K562 (cell line): ENCODE measurements at regions not wholly inside any gene's neighbourhood (a gene's known extent, or its start where the extent isn't known, plus 50 kb on each side); places are given as distances from the start of the nearest gene placed in this dataset.

Experiments
- ARHGAP35 ChIP-seq: fragments of 450-650 bp; IDR thresholded peaks from 2 replicates; pipeline ENCODE4 v1.6.1; 2018; ENCODE audit not compliant: partially characterized antibody
- ARID3A ChIP-seq: IDR thresholded peaks from 2 replicates; pipeline ENCODE4 v1.6.1; 2012; ENCODE audit warnings: low read depth, low read length, improper control_type of control experiment, borderline replicate concordance
- C11orf30 ChIP-seq: fragments of 450-650 bp; IDR thresholded peaks from 2 replicates; pipeline ENCODE4 v1.6.1; 2016; ENCODE audit warnings: low read depth, mild to moderate bottlenecking
- CBX1 ChIP-seq: sonication (generic); IDR thresholded peaks from 2 replicates; pipeline ENCODE4 v1.6.1; 2016; ENCODE audit warnings: antibody characterized with exemption, low read depth, mild to moderate bottlenecking
- DMBX1 ChIP-seq: fragments of 250-450 bp; sonication (Bioruptor Pico); IDR thresholded peaks from 2 replicates; pipeline ENCODE4 v1.8.0; 2022; ENCODE audit warnings: inconsistent platforms, mild to moderate bottlenecking, moderate library complexity, borderline replicate concordance
- JUND ChIP-seq, 2 experiments: IDR thresholded peaks; 2 replicates in 1 of 2; 3 replicates in 1 of 2; pipeline ENCODE4 v1.6.1; 2011; ENCODE audit warnings: borderline replicate concordance in 2 of 2, low read depth in 2 of 2, low read length in 2 of 2, improper control_type of control experiment in 1 of 2, missing biosample characterization in 1 of 2, missing genetic modification characterization in 1 of 2, missing genetic modification reagents in 1 of 2
- MBD2 ChIP-seq: sonication (generic); IDR thresholded peaks from 2 replicates; pipeline ENCODE4 v1.6.1; 2016; ENCODE audit warnings: low read depth, borderline replicate concordance
- MCM2 ChIP-seq: fragments of 450-650 bp; IDR thresholded peaks from 2 replicates; pipeline ENCODE4 v1.6.1; 2017; ENCODE audit warnings: low read depth, mild to moderate bottlenecking
- MEF2A ChIP-seq: IDR thresholded peaks from 2 replicates; pipeline ENCODE4 v1.6.1; 2011; ENCODE audit warnings: low read depth, mild to moderate bottlenecking, low read length, moderate library complexity; ENCODE audit not compliant: control insufficient read depth
- MEF2D ChIP-seq: conservative IDR thresholded peaks from 2 replicates; pipeline ENCODE4 v1.6.1; 2016; ENCODE audit warnings: low read depth, missing genetic modification characterization, missing compliant biosample characterization
- MEIS2 ChIP-seq: fragments of 450-650 bp; IDR thresholded peaks from 2 replicates; pipeline ENCODE4 v1.6.1; 2014; ENCODE audit warnings: mild to moderate bottlenecking; ENCODE audit not compliant: partially characterized antibody
- MTA3 ChIP-seq: fragments of 450-650 bp; formaldehyde crosslinking; IDR thresholded peaks from 2 replicates; pipeline ENCODE4 v1.6.1; 2017; ENCODE audit warnings: mild to moderate bottlenecking, borderline replicate concordance
- PHB ChIP-seq: fragments of 250-450 bp; sonication (Bioruptor Pico); IDR thresholded peaks from 2 replicates; pipeline ENCODE4 v1.5.0; 2021
- POLR2H ChIP-seq: IDR thresholded peaks from 2 replicates; pipeline ENCODE4 v1.6.1; 2016; ENCODE audit warnings: missing genetic modification characterization, low read depth, mild to moderate bottlenecking, control low read depth, missing compliant biosample characterization, moderate library complexity
- RNF2 ChIP-seq: sonication (generic); IDR thresholded peaks from 2 replicates; pipeline ENCODE4 v1.6.1; 2016
- SMARCA4 ChIP-seq: fragments of 450-650 bp; IDR thresholded peaks from 2 replicates; pipeline ENCODE4 v1.6.1; 2016
- SP1 ChIP-seq: sonication (generic); formaldehyde crosslinking; IDR thresholded peaks from 2 replicates; pipeline ENCODE4 v1.8.1; 2022; ENCODE audit warnings: mild to moderate bottlenecking, missing genetic modification reagents
- SREBF1 ChIP-seq: fragments of 150-350 bp; IDR thresholded peaks from 2 replicates; pipeline ENCODE4 v1.6.1; 2014; ENCODE audit warnings: antibody characterized with exemption, low read depth, low read length, borderline replicate concordance
- TEAD4 ChIP-seq, 2 experiments: sonication (generic) in 1 of 2; formaldehyde crosslinking in 1 of 2; IDR thresholded peaks; 2 replicates each; pipeline versions ENCODE4 v1.6.1 to v1.8.0; 2012 to 2022; ENCODE audit warnings: borderline replicate concordance in 1 of 2, inconsistent platforms in 1 of 2, low read length in 1 of 2, mild to moderate bottlenecking in 1 of 2, missing genetic modification reagents in 1 of 2
- TFAM ChIP-seq: fragments of 250-450 bp; sonication (Bioruptor Pico); conservative IDR thresholded peaks from 2 replicates; pipeline ENCODE4 v1.5.0; 2021; ENCODE audit warnings: mild to moderate bottlenecking, moderate library complexity
- THRAP3 ChIP-seq: fragments of 450-650 bp; IDR thresholded peaks from 2 replicates; pipeline ENCODE4 v1.6.1; 2016; ENCODE audit warnings: mild to moderate bottlenecking, inconsistent platforms, borderline replicate concordance
- YY1 ChIP-seq, 3 experiments: IDR thresholded peaks; 2 replicates each; pipeline ENCODE4 v1.6.1; 2011; ENCODE audit warnings: low read length in 2 of 3, mild to moderate bottlenecking in 2 of 3, moderate library complexity in 2 of 3, borderline replicate concordance in 1 of 3, control low read depth in 1 of 3, low read depth in 1 of 3; ENCODE audit not compliant: insufficient read depth in 3 of 3, insufficient replicate concordance in 2 of 3, control insufficient read depth in 1 of 3, insufficient read length in 1 of 3; ENCODE audit errors: extremely low read depth in 1 of 3
- ZFP91 ChIP-seq: sonication (generic); formaldehyde crosslinking; IDR thresholded peaks from 2 replicates; pipeline ENCODE4 v1.8.0; 2022; ENCODE audit warnings: mild to moderate bottlenecking, missing genetic modification reagents
- ZNF589 ChIP-seq: fragments of 200-800 bp; sonication (Bioruptor generic); IDR thresholded peaks from 2 replicates; pipeline ENCODE4 v1.6.1; 2016; ENCODE audit warnings: low read depth, missing genetic modification characterization, missing compliant biosample characterization
- ZNF785 ChIP-seq: fragments of 250-450 bp; sonication (Bioruptor Pico); IDR thresholded peaks from 2 replicates; pipeline ENCODE4 v1.4.0; 2020; ENCODE audit warnings: mild to moderate bottlenecking

GRCh38 chr1:201703621-201704438 lies 125.1 kb upstream of the IPO9 start (continued):
- TF ChIP-seq ZFP91 (CRISPR knock-in tag) (no peak), MEF2D (tag) (0 out of 2 replicates have a peak, but pooled peaks have one; percentile 19), POLR2H (tag) (no peak), MBD2 (no peak), C11orf30 (no peak), JUND (IDR thresholded peaks at IDR 0.05; ENCODE audit: borderline replicate concordance, low read depth, low read length) (peak; percentile 62), JUND (tag; IDR thresholded peaks at IDR 0.05; ENCODE audit: borderline replicate concordance, low read depth, low read length) (peak; percentile 18; the same call in 1 of the 3 replicates), YY1 (IDR thresholded peaks at IDR 0.05; ENCODE audit: borderline replicate concordance in 1 of 3, control insufficient read depth in 1 of 3, extremely low read depth in 1 of 3, insufficient read depth in 3 of 3, insufficient read length in 1 of 3, insufficient replicate concordance in 2 of 3, low read depth in 1 of 3, low read length in 2 of 3) (peak in 2 of 3 experiments; percentile 27 to 64), DMBX1 (CRISPR knock-in tag) (peak; percentile 33; the same call in 1 of the 2 replicates), TEAD4 (IDR thresholded peaks at IDR 0.05; ENCODE audit: low read length) (0 out of 2 replicates have a peak, but pooled peaks have one; percentile 7), TEAD4 (CRISPR knock-in tag; IDR thresholded peaks at IDR 0.05; ENCODE audit: borderline replicate concordance) (no peak), ZNF785 (CRISPR knock-in tag) (no peak), THRAP3 (no peak), SREBF1 (no peak), RNF2 (peak; percentile 22; the same call in 1 of the 2 replicates), MTA3 (peak; percentile 34; the same call in 1 of the 2 replicates), CBX1 (no peak; the same call in none of the 2 replicates), MEF2A (no peak), SP1 (peak; percentile 38; the same call in 1 of the 2 replicates), SMARCA4 (no peak), MCM2 (no peak), ARHGAP35 (no peak), TFAM (CRISPR knock-in tag) (no peak), MEIS2 (no peak), PHB (CRISPR knock-in tag) (peak; percentile 13; the same call in 1 of the 2 replicates), ARID3A (0 out of 2 replicates have a peak, but pooled peaks have one; percentile 7), ZNF589 (no peak)
